NCI-H510A (cell line): ENCODE measurements at regions not wholly inside any gene's neighbourhood (a gene's known extent, or its start where the extent isn't known, plus 50 kb on each side); places are given as distances from the start of the nearest gene placed in this dataset.

Source experiments
- DNase-seq: peaks from one replicate; lab custom pipeline; 2025; lab: John Stamatoyannopoulos, UW

- no peak for DNase-seq
Measured at GRCh38 chr4:189279188-189279587, 661.5 kb upstream of the FRG1 start.

DNA sequence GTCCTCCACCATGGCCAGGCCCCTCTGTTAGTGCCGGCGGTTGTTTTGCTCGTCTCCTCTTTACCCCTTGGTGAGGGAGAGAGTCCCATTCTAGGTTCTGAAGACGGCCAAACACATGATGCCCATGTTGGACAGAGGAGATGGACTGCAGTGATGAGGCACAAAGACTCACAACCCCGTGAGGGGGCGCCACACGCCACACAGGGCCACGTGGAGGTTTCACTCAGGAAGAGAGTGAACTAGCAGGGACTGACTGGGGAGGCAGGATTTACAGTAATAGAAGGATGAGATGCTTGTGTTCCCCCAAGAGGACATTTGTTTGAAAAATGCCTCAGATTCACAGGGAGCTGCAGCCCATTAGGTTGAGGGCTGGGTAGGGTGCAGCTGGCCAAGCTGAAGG, 655.3 kb upstream of the FRG1 start:
- DNase-seq: no peak

- DNase-seq: no peak
Measured at GRCh38 chr4:189291939-189292338, 648.7 kb upstream of the FRG1 start.

GRCh38 chr4:189293459-189293858, 647.2 kb upstream of the FRG1 start:
- DNase-seq: no peak

DNA sequence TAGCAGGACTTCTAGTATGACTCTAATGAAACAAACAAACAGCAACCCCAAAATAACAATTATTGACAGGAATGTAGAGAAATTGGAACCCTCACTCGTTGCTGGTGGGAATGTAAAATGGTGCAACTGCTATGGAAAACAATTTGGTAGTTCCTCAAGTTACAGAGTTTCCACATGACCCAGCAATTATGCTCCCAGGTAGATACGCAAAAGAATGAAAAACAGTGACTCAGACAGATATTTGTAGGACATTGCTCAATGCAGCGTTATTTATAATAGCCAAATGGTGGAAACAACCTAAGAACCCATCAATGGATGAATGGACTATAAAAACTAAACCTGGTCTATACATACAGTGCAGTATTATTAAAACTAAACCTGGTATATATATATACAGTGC, 646.1 kb upstream of the FRG1 start:
- no peak for DNase-seq

- no peak for DNase-seq
Measured at GRCh38 chr4:189299706-189300105, 641.0 kb upstream of the FRG1 start.

DNA sequence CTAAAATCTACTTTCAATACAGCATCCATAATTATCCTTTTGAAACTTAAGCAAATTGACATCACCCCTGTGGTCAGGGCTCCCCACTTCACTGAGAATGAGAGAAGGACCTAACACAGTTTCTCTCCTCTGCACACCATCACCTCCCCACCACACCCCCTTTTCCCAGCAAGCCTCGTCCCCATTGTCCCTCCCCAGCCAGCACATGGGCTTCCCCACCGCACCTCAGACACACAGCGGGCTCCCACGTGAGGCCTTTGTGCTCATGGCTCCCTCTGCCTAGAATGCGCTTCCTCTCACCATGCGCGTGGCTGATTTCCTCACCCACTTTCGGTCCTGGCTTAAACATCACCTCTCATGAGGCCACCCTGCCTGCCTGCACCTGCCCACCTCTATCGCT, 639.0 kb upstream of the FRG1 start:
- no peak for DNase-seq

DNA sequence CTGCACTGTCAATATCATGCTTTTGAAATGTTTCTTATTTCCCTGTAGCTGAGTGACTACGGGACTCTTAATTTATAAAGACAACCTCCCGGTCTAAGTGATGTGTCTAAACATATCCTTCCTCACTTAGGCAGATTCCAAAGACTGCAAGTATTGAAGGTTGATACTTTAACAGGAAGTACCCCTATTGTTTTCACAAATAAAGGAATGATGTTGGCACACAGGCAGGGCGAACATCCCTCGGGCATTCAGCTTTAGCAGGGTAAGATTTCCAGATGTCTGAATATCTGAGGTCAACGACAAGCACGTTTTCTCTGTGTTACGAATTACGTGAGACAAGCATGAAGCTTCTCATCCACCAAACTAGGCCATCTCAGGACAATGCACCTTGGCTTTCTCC, 638.0 kb upstream of the FRG1 start:
- no peak for DNase-seq

DNA sequence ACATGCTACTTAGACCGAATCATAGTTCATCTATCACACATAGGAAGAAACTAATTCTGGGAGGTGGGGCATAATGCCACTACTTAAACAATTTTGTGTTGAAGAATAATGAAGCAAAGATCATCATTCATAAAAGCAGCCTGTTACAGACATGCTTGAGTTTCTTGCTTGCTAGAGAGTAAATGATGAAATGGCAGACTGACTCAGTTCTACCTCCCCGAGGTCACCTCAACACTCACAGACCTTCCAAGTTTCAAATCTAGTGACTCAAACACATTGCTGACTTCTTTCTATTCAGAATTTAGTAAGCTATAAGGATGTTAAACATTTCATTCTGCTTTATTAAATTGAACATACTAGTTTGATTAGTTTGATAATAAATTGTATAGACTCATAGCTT, 636.5 kb upstream of the FRG1 start:
- DNase-seq: no peak

DNA sequence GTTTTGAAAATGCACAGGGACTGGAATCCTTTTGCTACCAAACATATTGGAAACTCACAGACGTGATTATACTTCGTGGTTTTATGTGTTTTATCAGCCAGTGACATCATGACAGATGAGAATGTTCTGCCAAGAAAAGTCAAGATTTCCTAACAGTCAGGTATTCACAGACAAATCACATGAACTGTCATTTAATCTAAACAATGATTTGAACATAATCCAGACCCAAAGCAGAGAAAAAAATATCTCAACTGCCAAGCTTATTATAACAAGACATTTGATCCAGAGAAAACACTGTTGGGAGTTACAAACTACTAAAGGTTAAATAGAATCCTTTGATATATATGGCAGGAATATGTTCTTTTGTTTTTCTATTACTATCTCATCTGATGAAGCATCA, 635.9 kb upstream of the FRG1 start:
- DNase-seq: no peak

GRCh38 chr4:189305500-189305899, 635.2 kb upstream of the FRG1 start:
- DNase-seq: no peak

- no peak for DNase-seq
Measured at GRCh38 chr4:189311251-189311650, 629.4 kb upstream of the FRG1 start.

- DNase-seq: no peak
Measured at GRCh38 chr4:189313064-189313463, 627.6 kb upstream of the FRG1 start.

DNA sequence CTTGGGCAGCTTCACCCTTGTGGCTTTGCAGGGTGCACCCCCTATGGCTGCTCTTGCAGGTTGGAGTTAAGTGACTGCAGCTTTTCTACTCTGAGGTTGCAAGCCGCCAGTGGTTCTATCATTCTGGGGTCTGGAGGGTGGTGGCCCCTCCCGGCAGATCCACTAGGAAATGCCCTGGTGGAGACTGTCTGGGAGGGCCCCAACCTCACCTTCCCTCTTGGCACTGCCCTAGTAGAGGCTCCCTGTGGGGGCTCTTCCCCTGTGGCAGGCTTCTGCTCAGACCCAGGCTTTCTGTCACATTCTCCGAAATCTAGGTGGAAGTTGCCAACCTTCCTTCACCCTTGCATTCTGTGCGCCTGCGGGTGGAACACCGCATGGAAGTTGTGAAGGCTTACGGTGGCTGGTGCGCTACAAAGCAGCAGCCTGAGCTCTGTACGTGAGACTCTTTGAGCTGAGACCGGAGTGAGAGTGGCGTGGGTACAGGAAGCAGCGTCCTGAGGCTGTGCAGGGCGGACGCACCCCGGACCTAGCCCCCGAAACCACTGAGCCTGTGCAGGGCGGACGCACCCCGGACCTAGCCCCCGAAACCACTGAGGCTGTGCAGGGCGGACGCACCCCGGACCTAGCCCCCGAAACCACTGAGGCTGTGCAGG, 626.7 kb upstream of the FRG1 start:
- DNase-seq: no peak

DNA sequence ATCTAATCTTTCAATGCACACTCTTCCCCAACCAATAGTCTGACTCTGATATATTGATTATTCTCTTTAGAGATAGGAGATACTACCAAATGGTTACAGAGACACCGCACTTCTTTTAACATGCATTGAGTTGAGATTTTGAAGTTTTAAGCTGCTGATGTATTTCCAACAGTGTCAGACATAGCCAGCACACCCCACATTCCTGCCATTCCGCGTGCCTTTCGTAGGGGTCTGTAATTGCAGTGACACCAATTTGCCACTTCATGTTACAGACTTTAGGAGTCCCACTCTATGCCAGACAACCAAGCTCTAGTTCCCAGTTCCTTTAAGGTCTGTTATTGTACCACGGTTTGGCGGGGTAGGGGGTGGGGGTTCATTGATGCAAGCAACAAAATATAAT, 618.2 kb upstream of the FRG1 start:
- DNase-seq: no peak

DNA sequence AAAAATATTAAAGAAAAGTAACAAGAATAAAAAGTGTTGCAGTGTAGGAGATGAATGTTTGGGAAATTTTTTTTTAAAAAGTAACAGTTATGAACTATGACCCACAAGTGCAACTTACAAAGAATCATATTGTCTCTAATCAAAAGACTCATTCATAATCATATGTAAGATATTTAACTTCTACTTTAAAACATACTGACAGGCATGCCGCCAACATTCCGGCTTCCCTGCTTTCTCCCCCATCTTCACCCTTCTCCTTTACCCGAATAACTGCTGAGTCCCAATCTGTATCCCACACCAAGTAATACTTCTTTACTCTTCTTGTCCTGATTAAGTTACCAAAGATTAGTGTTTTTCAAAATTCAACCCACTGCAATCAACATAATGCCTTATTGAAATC, 598.8 kb upstream of the FRG1 start:
- no peak for DNase-seq

- DNase-seq: no peak
Measured at GRCh38 chr4:189355590-189355989, 585.1 kb upstream of the FRG1 start.

DNA sequence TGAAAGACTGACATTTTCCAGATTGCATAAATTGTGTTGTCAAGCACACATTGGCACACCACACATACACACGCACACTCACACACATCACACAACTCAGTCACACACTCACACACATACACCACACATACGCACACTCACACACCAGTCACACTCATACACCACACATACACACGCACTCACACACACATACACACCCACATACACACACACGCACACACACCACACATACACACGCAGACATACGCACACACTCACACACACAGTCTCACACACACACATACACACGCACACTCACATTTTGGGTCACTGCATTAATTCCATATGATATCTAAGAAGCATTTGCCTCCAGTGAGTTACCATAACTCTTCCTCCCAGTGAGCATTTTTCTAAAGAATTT, 578.3 kb upstream of the FRG1 start:
- no peak for DNase-seq

DNA sequence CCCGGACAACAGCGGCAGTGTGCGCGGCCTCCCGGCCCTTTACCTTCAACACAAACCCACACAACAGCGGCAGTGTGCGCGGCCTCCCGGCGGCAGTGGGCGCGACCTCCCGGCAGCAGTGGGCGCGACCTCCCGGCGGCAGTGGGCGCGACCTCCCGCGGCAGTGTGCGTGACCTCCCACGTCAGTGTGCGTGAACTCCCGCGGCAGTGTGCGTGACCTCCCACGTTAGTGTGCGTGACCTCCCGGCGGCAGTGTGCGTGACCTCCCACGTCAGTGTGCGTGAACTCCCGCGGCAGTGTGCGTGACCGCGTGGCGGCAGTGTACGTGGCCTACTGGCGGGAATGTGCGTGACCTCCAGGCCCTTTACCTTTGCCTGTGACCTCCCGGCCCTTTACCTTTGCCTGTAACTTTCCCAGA, 576.6 kb upstream of the FRG1 start:
- no peak for DNase-seq

DNA sequence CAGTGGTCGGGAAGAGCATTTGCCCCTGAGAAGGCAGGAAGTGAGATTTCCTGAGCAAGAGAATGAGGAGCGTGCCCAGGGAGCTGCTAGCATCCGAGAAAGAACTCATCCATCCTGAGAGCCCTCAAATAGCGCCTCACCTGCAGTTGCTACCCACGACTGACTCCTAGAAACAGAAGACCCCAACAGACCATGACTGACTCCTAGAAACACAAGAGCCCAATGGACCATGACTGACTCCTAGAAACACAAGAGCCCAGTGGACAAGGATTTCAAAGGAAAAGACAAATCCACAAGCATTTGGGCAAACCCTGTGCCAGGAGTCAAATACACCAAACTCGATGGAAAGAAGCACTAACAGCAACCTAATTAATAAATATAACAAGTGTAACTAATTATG, 575.2 kb upstream of the FRG1 start:
- no peak for DNase-seq

- DNase-seq: no peak
Measured at GRCh38 chr4:189367832-189368231, 572.8 kb upstream of the FRG1 start.

DNA sequence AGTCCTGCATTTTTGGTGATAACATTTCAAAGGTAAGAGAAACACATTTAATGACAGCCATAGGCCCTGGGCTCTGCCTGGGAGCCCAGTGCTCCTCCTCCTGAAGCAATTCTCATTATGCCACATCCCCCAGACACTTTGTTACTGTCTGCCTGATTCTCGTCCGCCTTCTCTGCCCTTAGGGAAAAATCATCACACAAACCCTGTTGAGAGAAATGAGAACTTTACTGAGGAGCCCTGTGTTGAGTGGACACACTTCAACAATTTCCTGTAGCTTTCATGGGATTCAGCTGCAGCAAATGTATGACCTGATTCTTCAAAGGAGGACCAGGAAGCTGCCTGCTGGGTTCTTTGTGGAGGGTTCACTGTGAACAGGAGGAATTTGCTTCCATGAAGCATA, 566.5 kb upstream of the FRG1 start:
- DNase-seq: no peak

- DNase-seq: no peak
Measured at GRCh38 chr4:189376901-189377300, 563.8 kb upstream of the FRG1 start.

GRCh38 chr4:189377569-189377968, 563.1 kb upstream of the FRG1 start:
- DNase-seq: no peak

DNA sequence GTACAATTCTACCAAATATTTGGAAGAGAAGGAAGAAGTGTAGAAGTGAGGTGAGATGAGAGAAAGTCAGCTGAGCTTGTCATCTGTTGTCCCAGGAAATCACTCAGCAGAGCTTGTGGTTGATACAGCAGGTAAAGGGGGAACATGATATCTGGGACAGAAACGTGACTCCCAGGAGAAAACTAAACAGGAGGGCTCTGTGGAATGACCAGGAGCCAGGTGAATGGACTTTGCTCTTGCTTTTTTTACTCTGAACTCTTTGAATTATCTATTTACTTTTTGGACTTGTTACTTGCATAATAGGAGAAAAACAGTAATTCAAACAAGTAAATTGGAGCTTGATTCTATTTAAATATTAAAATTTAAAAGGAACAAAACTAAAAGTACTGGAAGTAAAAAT, 555.6 kb upstream of the FRG1 start:
- DNase-seq: no peak
